Natural killer cell (primary cell): ENCODE measurements at regions not wholly inside any gene's neighbourhood (a gene's known extent, or its start where the extent isn't known, plus 50 kb on each side); places are given as distances from the start of the nearest gene placed in this dataset.

ENCODE experiments used
- ATAC-seq, 3 donors: fragments of 150-1000 bp in 2 of 3; fragments of 200-7000 bp in 1 of 3; cut with Tn5 transposase; 1 replicate in 1 of 3; 2 replicates in 2 of 3; pipeline ENCODE4 v1.10.0; 2021; ENCODE audit warnings: mild to moderate bottlenecking in 2 of 3, moderate library complexity in 2 of 3
- DNase-seq, 2 donors: peaks; one replicate each; pipeline versions ENCODE4 v3.0.0 to v3.0.0-alpha.2; 2013 to 2021; ENCODE audit warnings: mixed read lengths in 1 of 2
- H3K27ac ChIP-seq: one replicate; pipeline ENCODE4 v1.5.1; 2013; ENCODE audit warnings: mild to moderate bottlenecking, low read length
- H3K27me3 ChIP-seq: one replicate; pipeline ENCODE4 v1.6.1; 2013; ENCODE audit warnings: low read length; ENCODE audit not compliant: control insufficient read depth, insufficient read depth
- H3K36me3 ChIP-seq: one replicate; pipeline ENCODE4 v1.6.1; 2013; ENCODE audit warnings: low read length; ENCODE audit not compliant: control insufficient read depth, insufficient read depth
- H3K4me1 ChIP-seq: one replicate; pipeline ENCODE4 v1.6.1; 2013; ENCODE audit warnings: low read length; ENCODE audit not compliant: control insufficient read depth, insufficient read depth
- H3K4me3 ChIP-seq: one replicate; pipeline ENCODE4 v1.5.1; 2013; ENCODE audit warnings: low read length
- H3K9me3 ChIP-seq: one replicate; pipeline ENCODE4 v1.6.1; 2013; ENCODE audit warnings: low read length; ENCODE audit not compliant: control insufficient read depth, insufficient read depth
- H3K27ac Mint-ChIP-seq, 2 donors: one replicate each; pipeline ENCODE4 v1.8.0; 2022; ENCODE audit warnings: mild to moderate bottlenecking in 2 of 2, mixed read lengths in 2 of 2, moderate library complexity in 1 of 2
- H3K27me3 Mint-ChIP-seq, 2 donors: one replicate each; pipeline ENCODE4 v1.8.0; 2022; ENCODE audit warnings: low read depth in 2 of 2, mixed read lengths in 2 of 2
- H3K36me3 Mint-ChIP-seq: one replicate; pipeline ENCODE4 v1.8.0; 2022; ENCODE audit warnings: mixed read lengths
- H3K4me1 Mint-ChIP-seq, 2 donors: one replicate each; pipeline ENCODE4 v1.8.0; 2022; ENCODE audit warnings: mixed read lengths in 2 of 2
- H3K4me3 Mint-ChIP-seq: one replicate; pipeline ENCODE4 v1.8.0; 2022; ENCODE audit warnings: mild to moderate bottlenecking, moderate library complexity, mixed read lengths
- H3K9me3 Mint-ChIP-seq, 2 donors: one replicate each; pipeline ENCODE4 v1.8.0; 2022; ENCODE audit warnings: mixed read lengths in 2 of 2
- CTCF ChIP-seq: fragments of 200-600 bp; IDR thresholded peaks from one replicate; pipeline ENCODE4 v1.8.0; 2022; ENCODE audit warnings: antibody characterized with exemption
- WGBS: methylation state at CpG from one replicate; pipeline ENCODE4 v1.1.7; 2013; ENCODE audit warnings: missing lambda C conversion rate; ENCODE audit not compliant: insufficient coverage; 5-methylcytosine and 5-hydroxymethylcytosine counted together
- intact Hi-C: fragments of 100-400 bp; cut with micrococcal nuclease; formaldehyde crosslinking; loops from one replicate; pipeline ENCODE4 v1.14.2; 2022

- 96% methylated on average over 2 of the region's 2 CpGs for WGBS
- H3K4me1 ChIP-seq: no peaks in the 10 kb centered on the region
- Mint-ChIP-seq H3K27me3 (no peaks in the 10 kb centered on the region), H3K36me3 (no peaks in the 10 kb centered on the region), H3K4me1 (no peaks in the 10 kb centered on the region), H3K9me3 (no peaks in the 10 kb centered on the region), H3K27ac (no peak overlapping the region), H3K4me3 (no peak overlapping the region)
- H3K9me3 ChIP-seq: no peaks in the 10 kb centered on the region
- no peaks in the 10 kb centered on the region for H3K36me3 ChIP-seq
- no peak overlapping the region for H3K4me3 ChIP-seq
- no peaks in the 10 kb centered on the region for H3K27me3 ChIP-seq
- intact Hi-C loops: no loop called here
- TF ChIP-seq CTCF: no peak
- no peak overlapping the region for H3K27ac ChIP-seq
- DNase-seq (no peak), ATAC-seq (no peak)
Observed at GRCh38 chr1:208593306-208594006, 349.3 kb upstream of the PLXNA2 start.

DNA sequence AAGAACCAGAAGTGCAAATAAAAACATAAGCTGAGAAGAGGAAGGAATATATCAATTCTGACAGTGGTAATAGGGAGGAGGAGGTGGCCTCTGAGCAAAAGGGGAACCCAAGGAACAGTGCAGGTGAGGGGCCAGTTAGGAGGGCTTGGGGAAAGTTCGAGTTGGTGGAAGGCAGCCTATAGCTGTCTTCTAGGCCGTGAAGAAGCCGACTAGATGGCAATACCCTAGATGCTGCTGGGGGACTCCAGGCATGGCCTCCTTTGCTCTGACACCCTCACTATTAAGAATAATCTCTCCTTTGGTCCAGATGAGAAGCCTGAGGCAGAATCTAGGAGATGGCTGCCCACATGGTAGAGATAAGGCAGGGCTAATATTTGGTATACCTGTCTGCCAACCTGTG, 351.1 kb upstream of the PLXNA2 start:
- 67% methylated on average over 3 of the region's 3 CpGs for WGBS
- H3K27me3 Mint-ChIP-seq: no peaks in the 10 kb centered on the region

DNA sequence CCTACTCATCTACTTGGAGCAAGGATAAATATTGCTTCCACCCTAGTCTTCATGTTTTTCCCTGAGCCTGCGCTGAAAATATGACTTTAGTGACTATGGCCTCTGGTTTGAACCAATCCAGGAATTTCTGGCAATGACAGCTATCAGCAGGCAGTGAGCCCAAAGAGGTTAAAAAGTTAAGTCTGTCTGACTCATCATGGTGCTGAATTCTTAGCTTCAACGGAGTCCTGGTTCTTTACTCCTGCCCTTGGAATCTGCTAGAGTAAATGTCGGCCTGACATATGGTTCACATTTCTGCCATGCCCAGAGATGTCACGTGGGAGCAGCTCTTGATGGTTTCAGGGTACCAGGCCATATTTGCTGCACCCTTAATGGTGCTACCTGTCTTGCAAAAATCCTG, 351.6 kb upstream of the PLXNA2 start:
- DNase-seq (no peak), ATAC-seq (no peak)
- Histone ChIP-seq H3K4me1 (no peaks in the 10 kb centered on the region), H3K36me3 (no peaks in the 10 kb centered on the region), H3K9me3 (no peaks in the 10 kb centered on the region), H3K27ac (no peak overlapping the region), H3K27me3 (no peaks in the 10 kb centered on the region), H3K4me3 (no peak overlapping the region)
- TF ChIP-seq CTCF: no peak
- Mint-ChIP-seq H3K27ac (no peak overlapping the region), H3K9me3 (no peaks in the 10 kb centered on the region), H3K27me3 (no peaks in the 10 kb centered on the region), H3K4me1 (no peaks in the 10 kb centered on the region), H3K36me3 (no peaks in the 10 kb centered on the region), H3K4me3 (no peak overlapping the region)
- 90% methylated on average over 4 of the region's 4 CpGs for WGBS
- intact Hi-C loops: no loop called here

More for the DNA sequence above, 351.1 kb upstream of the PLXNA2 start:
- Histone ChIP-seq H3K9me3 (no peaks in the 10 kb centered on the region), H3K27me3 (no peaks in the 10 kb centered on the region), H3K36me3 (no peaks in the 10 kb centered on the region), H3K27ac (no peak overlapping the region), H3K4me3 (no peak overlapping the region), H3K4me1 (no peaks in the 10 kb centered on the region)
- intact Hi-C loops: no loop called here
- Mint-ChIP-seq H3K4me3 (no peak overlapping the region), H3K36me3 (no peaks in the 10 kb centered on the region), H3K27ac (no peak overlapping the region), H3K4me1 (no peaks in the 10 kb centered on the region), H3K9me3 (no peaks in the 10 kb centered on the region)
- ATAC-seq (no peak), DNase-seq (no peak)
- TF ChIP-seq CTCF: no peak

DNA sequence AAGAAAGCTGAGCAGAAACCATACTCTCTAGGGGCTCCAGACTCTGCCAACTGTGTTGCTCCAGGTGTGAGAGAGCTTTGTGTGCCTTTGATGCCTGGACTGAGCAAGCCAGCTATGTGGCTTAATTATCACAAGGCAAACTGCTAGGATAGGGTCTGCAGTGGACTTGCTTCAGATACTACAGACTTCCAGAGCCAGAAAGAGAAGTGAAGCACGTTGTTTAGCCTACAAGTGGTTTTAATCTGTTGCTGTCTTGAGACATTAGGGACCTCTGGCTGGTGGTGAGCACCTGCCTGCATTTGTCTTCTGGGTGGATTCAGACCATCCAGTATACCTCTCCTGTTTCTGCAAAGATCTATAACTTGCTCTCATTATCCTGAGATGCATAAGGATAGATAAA, 353.4 kb upstream of the PLXNA2 start:
- Mint-ChIP-seq H3K27me3 (no peaks in the 10 kb centered on the region), H3K27ac (no peak overlapping the region), H3K4me1 (no peaks in the 10 kb centered on the region), H3K9me3 (no peaks in the 10 kb centered on the region), H3K36me3 (no peaks in the 10 kb centered on the region), H3K4me3 (no peak overlapping the region)
- ATAC-seq (no peak), DNase-seq (no peak)
- TF ChIP-seq CTCF: no peak
- WGBS: 38% methylated on average over 1 of the region's 1 CpG
- no peak overlapping the region for H3K27ac ChIP-seq
- H3K36me3 ChIP-seq: no peaks in the 10 kb centered on the region
- no peaks in the 10 kb centered on the region for H3K27me3 ChIP-seq
- no peak overlapping the region for H3K4me3 ChIP-seq
- H3K9me3 ChIP-seq: no peaks in the 10 kb centered on the region
- H3K4me1 ChIP-seq: no peaks in the 10 kb centered on the region
- intact Hi-C loops: no loop called here
